ENCODE measurements at regions not wholly inside any gene's neighbourhood (a gene's known extent, or its start where the extent isn't known, plus 50 kb on each side); places are given as distances from the start of the nearest gene placed in this dataset.

DNA sequence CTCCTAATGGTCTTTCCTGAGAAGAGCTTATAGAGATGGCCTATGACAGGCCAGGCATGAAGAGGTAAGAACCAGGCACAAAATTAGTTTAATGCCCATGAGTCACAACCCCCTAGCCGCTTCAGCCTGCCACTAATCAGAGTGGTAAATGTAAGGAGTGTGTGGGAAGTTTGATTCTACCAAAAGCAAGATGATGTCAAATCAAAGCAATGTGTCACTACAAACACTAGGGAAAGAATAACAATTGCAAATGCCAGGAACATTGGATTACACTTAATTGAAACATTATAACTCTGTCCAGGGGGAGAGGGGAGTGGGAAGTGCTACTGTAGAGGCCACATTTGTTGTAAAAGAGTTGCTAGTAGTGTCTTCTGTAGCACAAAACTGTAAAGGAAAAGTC is 596.6 kb upstream of the AGTR1 start:
- WGBS, 5 donors = 52 to 75% (median 61%) methylated on average over 1 of the region's 1 CpG

DNA sequence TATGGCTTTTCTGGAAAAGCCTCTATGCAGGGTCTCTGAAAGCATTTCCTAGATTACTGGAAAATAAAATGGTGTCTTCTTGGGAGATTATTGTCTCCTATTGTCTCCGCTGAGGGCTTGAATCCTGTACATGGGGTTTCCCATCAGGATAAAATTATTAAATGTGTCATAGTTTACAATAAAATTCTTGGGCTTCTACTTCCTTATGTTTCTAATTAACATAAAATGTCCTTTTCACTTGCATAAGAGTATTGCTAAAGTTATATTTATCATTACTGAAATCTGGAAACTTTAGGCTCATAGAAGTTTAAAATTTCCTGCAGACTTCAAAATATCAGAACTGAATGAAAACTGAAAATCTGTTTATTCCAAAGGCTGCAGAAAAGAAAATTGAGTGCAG is 595.5 kb upstream of the AGTR1 start:
- H3K4me3 ChIP-seq = no peak overlapping the region
- intact Hi-C loops (cut with DNase I; ENCODE audit: low total_unique reads) = no loop called here
- no peaks in the 10 kb centered on the region for H3K9me3 ChIP-seq
- no peaks in the 10 kb centered on the region for H3K4me1 ChIP-seq
- TF ChIP-seq POLR2A (IDR thresholded peaks at IDR 0.05) (no peak), POLR2AphosphoS5 (IDR thresholded peaks at IDR 0.05) (no peak)
- TF ChIP-seq, protein P1, sequence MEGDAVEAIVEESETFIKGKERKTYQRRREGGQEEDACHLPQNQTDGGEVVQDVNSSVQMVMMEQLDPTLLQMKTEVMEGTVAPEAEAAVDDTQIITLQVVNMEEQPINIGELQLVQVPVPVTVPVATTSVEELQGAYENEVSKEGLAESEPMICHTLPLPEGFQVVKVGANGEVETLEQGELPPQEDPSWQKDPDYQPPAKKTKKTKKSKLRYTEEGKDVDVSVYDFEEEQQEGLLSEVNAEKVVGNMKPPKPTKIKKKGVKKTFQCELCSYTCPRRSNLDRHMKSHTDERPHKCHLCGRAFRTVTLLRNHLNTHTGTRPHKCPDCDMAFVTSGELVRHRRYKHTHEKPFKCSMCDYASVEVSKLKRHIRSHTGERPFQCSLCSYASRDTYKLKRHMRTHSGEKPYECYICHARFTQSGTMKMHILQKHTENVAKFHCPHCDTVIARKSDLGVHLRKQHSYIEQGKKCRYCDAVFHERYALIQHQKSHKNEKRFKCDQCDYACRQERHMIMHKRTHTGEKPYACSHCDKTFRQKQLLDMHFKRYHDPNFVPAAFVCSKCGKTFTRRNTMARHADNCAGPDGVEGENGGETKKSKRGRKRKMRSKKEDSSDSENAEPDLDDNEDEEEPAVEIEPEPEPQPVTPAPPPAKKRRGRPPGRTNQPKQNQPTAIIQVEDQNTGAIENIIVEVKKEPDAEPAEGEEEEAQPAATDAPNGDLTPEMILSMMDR (IDR thresholded peaks at IDR 0.05 in 8 of 11, conservative IDR thresholded peaks at IDR 0.05 in 3 of 11) = no peak
- no peak for DNase-seq
- no peaks in the 10 kb centered on the region for H3K36me3 ChIP-seq
- no peak overlapping the region for H3K27ac ChIP-seq
- H3K27me3 ChIP-seq (replicated peaks in 1 of 7) = no peaks in the 10 kb centered on the region
- 91 to 100% (median 96%) methylated on average over 1 of the region's 1 CpG for WGBS, 5 donors

More for the DNA sequence above, 596.6 kb upstream of the AGTR1 start:
- Histone ChIP-seq H3K4me3 (no peak overlapping the region), H3K27ac (no peak overlapping the region), H3K4me1 (no peaks in the 10 kb centered on the region), H3K36me3 (no peaks in the 10 kb centered on the region), H3K9me3 (no peaks in the 10 kb centered on the region), H3K27me3 (replicated peaks in 1 of 7) (no peaks in the 10 kb centered on the region)
- intact Hi-C loops (cut with DNase I; ENCODE audit: low total_unique reads) = no loop called here
- no peak for DNase-seq
- TF ChIP-seq, protein P1 (IDR thresholded peaks at IDR 0.05 in 8 of 11, conservative IDR thresholded peaks at IDR 0.05 in 3 of 11) = no peak
- TF ChIP-seq POLR2AphosphoS5 (IDR thresholded peaks at IDR 0.05) = no peak
- TF ChIP-seq POLR2A (IDR thresholded peaks at IDR 0.05) = no peak

DNA sequence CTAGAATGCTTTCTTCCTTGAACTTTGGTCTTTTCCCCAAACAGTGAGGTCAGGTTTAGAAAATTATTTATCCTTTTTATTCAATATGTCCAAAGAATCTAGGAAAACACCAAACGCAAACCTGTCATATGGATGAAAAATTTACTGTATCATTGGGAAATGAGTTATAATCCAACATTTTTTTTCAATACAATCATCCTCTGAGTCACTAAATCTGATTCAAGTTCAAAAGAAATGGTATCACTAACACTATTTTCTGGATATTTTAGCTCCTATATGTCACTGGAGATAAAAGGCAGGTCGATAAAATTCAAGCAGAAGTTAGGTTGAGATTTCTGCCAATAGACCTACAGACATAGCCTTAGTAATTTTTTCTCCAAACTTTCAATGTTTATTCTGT is 591.6 kb upstream of the AGTR1 start:
- no peaks in the 10 kb centered on the region for H3K9me3 ChIP-seq
- no peak for TF ChIP-seq POLR2A (IDR thresholded peaks at IDR 0.05)
- TF ChIP-seq, protein P1 (IDR thresholded peaks at IDR 0.05 in 8 of 11, conservative IDR thresholded peaks at IDR 0.05 in 3 of 11) = no peak
- no peak for TF ChIP-seq POLR2AphosphoS5 (IDR thresholded peaks at IDR 0.05)
- H3K4me3 ChIP-seq = no peak overlapping the region
- no peaks in the 10 kb centered on the region for H3K4me1 ChIP-seq
- intact Hi-C loops (cut with DNase I; ENCODE audit: low total_unique reads) = no loop called here
- WGBS, 5 donors = 84 to 91% (median 89%) methylated on average over 2 of the region's 2 CpGs
- DNase-seq = no peak
- no peaks in the 10 kb centered on the region for H3K27me3 ChIP-seq (replicated peaks in 1 of 7)
- H3K27ac ChIP-seq = no peak overlapping the region
- no peaks in the 10 kb centered on the region for H3K36me3 ChIP-seq

DNA sequence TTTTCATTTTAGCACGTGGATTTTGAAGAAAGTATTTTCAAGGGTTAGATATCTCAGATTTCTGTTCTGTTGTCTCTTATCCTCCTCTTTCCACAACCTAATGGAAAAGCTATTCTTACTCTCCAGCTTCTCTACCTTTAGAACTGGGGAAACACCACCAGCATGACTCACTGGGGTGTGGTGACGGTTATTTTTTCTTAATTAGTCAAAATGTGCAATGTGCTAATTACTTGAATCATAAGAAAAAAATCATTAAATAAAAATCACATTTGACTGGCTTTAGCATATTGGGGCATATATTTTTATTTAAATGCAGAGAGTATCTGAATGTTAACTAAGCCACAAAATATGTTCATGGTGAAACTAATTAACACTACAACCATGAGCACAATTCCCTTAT is 570.7 kb upstream of the AGTR1 start:
- WGBS, 5 donors = 64 to 76% (median 66%) methylated on average over 2 of the region's 2 CpGs
- no peak for TF ChIP-seq POLR2A (IDR thresholded peaks at IDR 0.05)
- TF ChIP-seq POLR2AphosphoS5 (IDR thresholded peaks at IDR 0.05) = no peak
- TF ChIP-seq, protein P1 (IDR thresholded peaks at IDR 0.05 in 8 of 11, conservative IDR thresholded peaks at IDR 0.05 in 3 of 11) = no peak
- Histone ChIP-seq H3K27ac (no peak overlapping the region), H3K9me3 (peaks cover 0 to 14% (median 0%) of the 10 kb centered on the region in 8 donors), H3K27me3 (replicated peaks in 1 of 7) (no peaks in the 10 kb centered on the region), H3K4me1 (no peaks in the 10 kb centered on the region), H3K4me3 (no peak overlapping the region), H3K36me3 (no peaks in the 10 kb centered on the region)
- intact Hi-C loops (cut with DNase I; ENCODE audit: low total_unique reads) = no loop called here
- DNase-seq = no peak
